Pons (tissue), 1 donor: ENCODE measurements at regions not wholly inside any gene's neighbourhood (a gene's known extent, or its start where the extent isn't known, plus 50 kb on each side); places are given as distances from the start of the nearest gene placed in this dataset.
"Not testable (repeated sequence)": the region's sequence is repeated elsewhere in the genome, so short reads cannot be mapped to it uniquely, and the experiment has no call there.

Experiments
- DNase-seq: peaks from one replicate; pipeline ENCODE4 v3.0.0-alpha.2; 2016; ENCODE audit warnings: low spot score

- DNase-seq, result no peak
Measured at GRCh38 chr20:52098186-52098585, 93.4 kb downstream of the ZFP64 start.

GRCh38 chr20:52096117-52096516 lies 95.5 kb downstream of the ZFP64 start:
- no peak for DNase-seq

- DNase-seq, result no peak
Measured at GRCh38 chr20:52094693-52095092, 96.9 kb downstream of the ZFP64 start.

- DNase-seq, result no peak
Measured at GRCh38 chr20:52093575-52093974, 98.0 kb downstream of the ZFP64 start.

- no peak for DNase-seq
Measured at GRCh38 chr20:52090035-52090434, 101.5 kb downstream of the ZFP64 start.

- no peak for DNase-seq
Measured at GRCh38 chr20:52087471-52087870, 104.1 kb downstream of the ZFP64 start.

- no peak for DNase-seq
Measured at GRCh38 chr20:52086878-52087277, 104.7 kb downstream of the ZFP64 start.

GRCh38 chr20:52084727-52085126 lies 106.9 kb downstream of the ZFP64 start:
- DNase-seq, result no peak

- peak; percentile 73 for DNase-seq
Measured at GRCh38 chr20:52083627-52084232, 107.8 kb downstream of the ZFP64 start.

GRCh38 chr20:52082612-52083011 lies 109.0 kb downstream of the ZFP64 start:
- no peak for DNase-seq

GRCh38 chr20:52081791-52082190 lies 109.8 kb downstream of the ZFP64 start:
- DNase-seq, result no peak

- DNase-seq, result no peak
Measured at GRCh38 chr20:52081066-52081465, 110.5 kb downstream of the ZFP64 start.

GRCh38 chr20:52078289-52078688 lies 113.3 kb downstream of the ZFP64 start:
- DNase-seq, result no peak

GRCh38 chr20:52076164-52076563 lies 115.4 kb downstream of the ZFP64 start:
- DNase-seq, result no peak

GRCh38 chr20:52075400-52075799 lies 116.2 kb downstream of the ZFP64 start:
- DNase-seq, result no peak

GRCh38 chr20:52071136-52071535 lies 120.4 kb downstream of the ZFP64 start:
- DNase-seq, result no peak

- no peak for DNase-seq
Measured at GRCh38 chr20:52064931-52065330, 126.6 kb downstream of the ZFP64 start.

- no peak for DNase-seq
Measured at GRCh38 chr20:52062452-52063209, 128.9 kb downstream of the ZFP64 start.

GRCh38 chr20:52060794-52061714 lies 130.5 kb downstream of the ZFP64 start:
- DNase-seq, result no peak

- DNase-seq, result not testable (repeated sequence)
Measured at GRCh38 chr20:52057133-52057532, 134.4 kb downstream of the ZFP64 start.

- no peak for DNase-seq
Measured at GRCh38 chr20:52056203-52057062, 135.1 kb downstream of the ZFP64 start.

GRCh38 chr20:52054123-52054522 lies 137.5 kb downstream of the ZFP64 start:
- DNase-seq, result no peak
